ENCODE measurements at regions not wholly inside any gene's neighbourhood (a gene's known extent, or its start where the extent isn't known, plus 50 kb on each side); places are given as distances from the start of the nearest gene placed in this dataset.

DNA sequence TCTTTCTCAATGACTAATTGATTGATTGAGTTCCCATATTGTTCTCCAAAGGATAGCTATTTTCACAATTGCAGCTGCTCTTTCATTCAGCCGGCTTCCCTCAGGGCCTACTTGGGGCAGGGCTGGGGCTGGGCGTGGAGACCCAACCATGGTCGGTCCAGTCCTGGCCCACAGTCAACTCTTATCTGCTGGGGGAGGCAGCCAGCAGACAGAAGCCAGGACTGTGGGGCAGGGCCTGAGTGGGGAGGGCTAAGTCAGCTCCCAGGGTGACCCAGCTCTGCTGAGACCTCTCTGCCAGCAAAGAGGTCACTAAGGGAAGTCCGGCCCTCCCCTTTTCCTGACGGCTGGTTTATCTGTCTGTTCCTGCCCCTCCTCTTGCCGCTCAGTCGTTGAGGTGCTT lies 735.2 kb downstream of the TBC1D22A start:
- TF ChIP-seq, protein P1, sequence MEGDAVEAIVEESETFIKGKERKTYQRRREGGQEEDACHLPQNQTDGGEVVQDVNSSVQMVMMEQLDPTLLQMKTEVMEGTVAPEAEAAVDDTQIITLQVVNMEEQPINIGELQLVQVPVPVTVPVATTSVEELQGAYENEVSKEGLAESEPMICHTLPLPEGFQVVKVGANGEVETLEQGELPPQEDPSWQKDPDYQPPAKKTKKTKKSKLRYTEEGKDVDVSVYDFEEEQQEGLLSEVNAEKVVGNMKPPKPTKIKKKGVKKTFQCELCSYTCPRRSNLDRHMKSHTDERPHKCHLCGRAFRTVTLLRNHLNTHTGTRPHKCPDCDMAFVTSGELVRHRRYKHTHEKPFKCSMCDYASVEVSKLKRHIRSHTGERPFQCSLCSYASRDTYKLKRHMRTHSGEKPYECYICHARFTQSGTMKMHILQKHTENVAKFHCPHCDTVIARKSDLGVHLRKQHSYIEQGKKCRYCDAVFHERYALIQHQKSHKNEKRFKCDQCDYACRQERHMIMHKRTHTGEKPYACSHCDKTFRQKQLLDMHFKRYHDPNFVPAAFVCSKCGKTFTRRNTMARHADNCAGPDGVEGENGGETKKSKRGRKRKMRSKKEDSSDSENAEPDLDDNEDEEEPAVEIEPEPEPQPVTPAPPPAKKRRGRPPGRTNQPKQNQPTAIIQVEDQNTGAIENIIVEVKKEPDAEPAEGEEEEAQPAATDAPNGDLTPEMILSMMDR (IDR thresholded peaks at IDR 0.05) = no peak
- TF ChIP-seq TCF7L2 (IDR thresholded peaks at IDR 0.05; ENCODE audit: low read depth, low read length) = no peak

All from Panc1 (cell line).